A673 (cell line): ENCODE measurements at regions not wholly inside any gene's neighbourhood (a gene's known extent, or its start where the extent isn't known, plus 50 kb on each side); places are given as distances from the start of the nearest gene placed in this dataset.

Source experiments
- BruUV-seq: library from RNA; stranded (reverse); fragments of 400-500 nt; replicated peaks from 2 replicates; lab custom pipeline; 2021; lab: Mats Ljungman, UMichigan
- CTCF ChIA-PET: fragments of 300-600 bp; sonication (Branson Sonifier 250); formaldehyde crosslinking; loops from one replicate; lab custom pipeline; 2022; ENCODE audit warnings: antibody characterized with exemption; lab: Charles Lee
- POLR2A ChIA-PET: fragments of 300-600 bp; sonication (Branson Sonifier 250); formaldehyde crosslinking; loops from one replicate; lab custom pipeline; 2022; ENCODE audit warnings: antibody characterized with exemption; ENCODE audit not compliant: low non-redundant PET; lab: Charles Lee
- DNase-seq: peaks from one replicate; pipeline ENCODE4 v3.0.0-alpha.2; 2015; ENCODE audit warnings: low spot score
- H3K27ac ChIP-seq: fragments of 200-600 bp; sonication (generic); 2 replicates; pipeline ENCODE4 v1.5.1; 2016; ENCODE audit warnings: mixed run types, low read depth, mild to moderate bottlenecking, mixed read lengths, antibody characterized with exemption, low read length; ENCODE audit not compliant: poor library complexity, severe bottlenecking
- H3K27me3 ChIP-seq: fragments of 200-600 bp; sonication (generic); replicated peaks from 2 replicates; pipeline ENCODE4 v1.6.1; 2017; ENCODE audit warnings: mixed run types, low read depth, mild to moderate bottlenecking, mixed read lengths, antibody characterized with exemption, low read length; ENCODE audit not compliant: insufficient read depth, poor library complexity
- H3K36me3 ChIP-seq: fragments of 200-600 bp; sonication (generic); 2 replicates; pipeline ENCODE4 v1.6.1; 2016; ENCODE audit warnings: mixed run types, mild to moderate bottlenecking, mixed read lengths, antibody characterized with exemption, low read length; ENCODE audit not compliant: insufficient read depth, poor library complexity, severe bottlenecking
- H3K4me1 ChIP-seq: fragments of 200-600 bp; sonication (generic); 2 replicates; pipeline ENCODE4 v1.6.1; 2017; ENCODE audit warnings: mixed run types, mild to moderate bottlenecking, mixed read lengths, antibody characterized with exemption, low read length; ENCODE audit not compliant: insufficient read depth, poor library complexity, severe bottlenecking
- H3K4me3 ChIP-seq: fragments of 200-600 bp; sonication (generic); 2 replicates; pipeline ENCODE4 v1.5.1; 2016; ENCODE audit warnings: low read depth, mixed run types, mild to moderate bottlenecking, mixed read lengths, low read length; ENCODE audit not compliant: poor library complexity, severe bottlenecking
- H3K9me3 ChIP-seq: fragments of 200-600 bp; sonication (generic); 2 replicates; pipeline ENCODE4 v1.6.1; 2016; ENCODE audit warnings: mixed run types, low read depth, mild to moderate bottlenecking, mixed read lengths, antibody characterized with exemption, low read length; ENCODE audit not compliant: poor library complexity, severe bottlenecking
- EZH2 ChIP-seq: fragments of 200-600 bp; sonication (generic); IDR thresholded peaks from 2 replicates; pipeline ENCODE4 v1.6.1; 2017; ENCODE audit warnings: borderline replicate concordance, low read depth, mild to moderate bottlenecking, mixed read lengths, antibody characterized with exemption, low read length; ENCODE audit not compliant: poor library complexity, severe bottlenecking
- intact Hi-C: fragments of 100-400 bp; cut with micrococcal nuclease; formaldehyde crosslinking; loops from one replicate; pipeline ENCODE4 v1.10.0; 2022; ENCODE audit not compliant: unreplicated experiment
- TF ChIP-seq, protein P1 (sequence below): fragments of 300-800, 200-600 bp; sonication (generic); conservative IDR thresholded peaks from 2 replicates; pipeline ENCODE4 v1.5.1; 2017; ENCODE audit warnings: low read depth, mild to moderate bottlenecking, antibody characterized with exemption, low read length, moderate library complexity, mixed read lengths

DNA sequence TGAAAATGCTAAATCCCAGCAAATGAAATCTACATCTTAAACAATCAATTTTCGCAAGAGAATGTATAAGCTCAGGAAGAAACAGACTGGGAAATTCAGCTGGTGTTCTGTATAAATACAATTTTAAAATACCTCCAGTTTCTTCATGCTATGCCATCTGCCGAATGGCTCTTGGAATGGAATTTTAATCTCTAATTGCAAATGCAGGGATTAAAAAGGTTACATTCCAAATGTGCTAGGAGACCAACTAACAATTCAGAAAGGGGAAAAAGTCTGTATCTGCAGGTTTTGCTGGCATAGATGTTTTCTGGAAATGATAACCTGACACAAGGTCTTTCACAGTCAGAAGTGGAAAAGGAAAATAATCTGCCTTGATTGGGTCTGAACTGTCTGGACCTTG is 379.7 kb downstream of the MAT2B start:
- ChIA-PET CTCF (no interaction called here), POLR2A (no interaction called here)
- BruUV-seq: no TSS peak
- Histone ChIP-seq H3K27me3 (no peaks in the 10 kb centered on the region), H3K9me3 (no peaks in the 10 kb centered on the region), H3K36me3 (no peaks in the 10 kb centered on the region), H3K27ac (no peak overlapping the region), H3K4me3 (no peak overlapping the region), H3K4me1 (no peaks in the 10 kb centered on the region)
- no peak for DNase-seq
- TF ChIP-seq EZH2: no peak
- TF ChIP-seq, protein P1, sequence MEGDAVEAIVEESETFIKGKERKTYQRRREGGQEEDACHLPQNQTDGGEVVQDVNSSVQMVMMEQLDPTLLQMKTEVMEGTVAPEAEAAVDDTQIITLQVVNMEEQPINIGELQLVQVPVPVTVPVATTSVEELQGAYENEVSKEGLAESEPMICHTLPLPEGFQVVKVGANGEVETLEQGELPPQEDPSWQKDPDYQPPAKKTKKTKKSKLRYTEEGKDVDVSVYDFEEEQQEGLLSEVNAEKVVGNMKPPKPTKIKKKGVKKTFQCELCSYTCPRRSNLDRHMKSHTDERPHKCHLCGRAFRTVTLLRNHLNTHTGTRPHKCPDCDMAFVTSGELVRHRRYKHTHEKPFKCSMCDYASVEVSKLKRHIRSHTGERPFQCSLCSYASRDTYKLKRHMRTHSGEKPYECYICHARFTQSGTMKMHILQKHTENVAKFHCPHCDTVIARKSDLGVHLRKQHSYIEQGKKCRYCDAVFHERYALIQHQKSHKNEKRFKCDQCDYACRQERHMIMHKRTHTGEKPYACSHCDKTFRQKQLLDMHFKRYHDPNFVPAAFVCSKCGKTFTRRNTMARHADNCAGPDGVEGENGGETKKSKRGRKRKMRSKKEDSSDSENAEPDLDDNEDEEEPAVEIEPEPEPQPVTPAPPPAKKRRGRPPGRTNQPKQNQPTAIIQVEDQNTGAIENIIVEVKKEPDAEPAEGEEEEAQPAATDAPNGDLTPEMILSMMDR: no peak
- intact Hi-C loops: no loop called here

DNA sequence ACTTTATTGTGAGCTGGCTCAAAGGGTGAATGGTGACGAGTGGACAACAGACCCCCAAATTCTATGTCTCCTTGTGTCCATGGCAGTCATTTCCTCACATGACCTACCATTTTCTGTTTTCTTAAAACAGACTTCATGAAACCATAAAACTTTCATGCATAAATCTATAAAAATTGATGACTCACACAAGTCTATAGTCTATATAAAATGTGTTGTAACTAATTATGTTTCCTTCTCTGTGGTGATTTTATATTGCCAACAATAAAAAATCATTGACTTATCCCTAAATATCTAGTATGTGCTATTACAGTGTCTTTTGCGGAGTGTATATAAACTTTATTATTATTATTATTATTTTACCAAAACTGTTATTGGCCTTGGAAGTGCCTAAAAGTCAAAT is 382.4 kb downstream of the MAT2B start:
- no peak for TF ChIP-seq EZH2
- TF ChIP-seq, protein P1: no peak
- Histone ChIP-seq H3K9me3 (no peaks in the 10 kb centered on the region), H3K36me3 (no peaks in the 10 kb centered on the region), H3K4me1 (no peaks in the 10 kb centered on the region), H3K27me3 (no peaks in the 10 kb centered on the region), H3K4me3 (no peak overlapping the region), H3K27ac (no peak overlapping the region)
- BruUV-seq: no TSS peak
- intact Hi-C loops: no loop called here
- POLR2A ChIA-PET: no interaction called here
- CTCF ChIA-PET: no interaction called here
- no peak for DNase-seq

DNA sequence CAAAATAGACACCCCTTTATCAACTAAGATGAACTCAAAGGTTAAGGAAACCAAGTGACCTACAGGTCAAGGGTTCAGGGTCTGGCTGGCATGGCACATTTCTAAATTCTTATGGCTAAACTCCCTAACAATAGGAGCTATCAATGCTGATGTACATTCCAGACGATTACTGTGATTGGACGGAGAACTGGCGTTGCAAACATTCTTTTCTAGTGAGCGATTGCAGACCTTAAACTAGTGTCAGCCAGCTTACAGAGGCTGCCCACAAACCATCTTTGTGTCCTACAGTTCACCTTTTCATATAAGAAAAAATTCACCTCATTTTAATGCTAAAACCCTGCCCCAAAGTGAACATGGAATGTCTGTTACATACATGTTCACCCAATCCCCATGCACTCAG is 382.9 kb downstream of the MAT2B start:
- ChIA-PET CTCF (no interaction called here), POLR2A (no interaction called here)
- Histone ChIP-seq H3K4me3 (no peak overlapping the region), H3K36me3 (no peaks in the 10 kb centered on the region), H3K9me3 (no peaks in the 10 kb centered on the region), H3K27ac (no peak overlapping the region), H3K4me1 (no peaks in the 10 kb centered on the region), H3K27me3 (no peaks in the 10 kb centered on the region)
- no peak for DNase-seq
- intact Hi-C loops: no loop called here
- BruUV-seq: no TSS peak
- no peak for TF ChIP-seq EZH2
- TF ChIP-seq, protein P1: no peak
